Stimulated activated CD4-positive, alpha-beta T cell treated with anti-CD3 and anti-CD28 coated beads, TNF-alpha, amount 100 ng/mL, for 48 hours (primary cell): ENCODE measurements at regions not wholly inside any gene's neighbourhood (a gene's known extent, or its start where the extent isn't known, plus 50 kb on each side); places are given as distances from the start of the nearest gene placed in this dataset.

Source experiments
- DNase-seq, 3 donors: peaks; one replicate each; pipeline ENCODE4 v3.0.0-alpha.2; 2020; ENCODE audit warnings: low read depth in 3 of 3

- DNase-seq = no peak
Measured at GRCh38 chrX:57848857-57849256, 61.4 kb downstream of the ZXDA start.

- DNase-seq = no peak
Measured at GRCh38 chrX:57822818-57823217, 87.4 kb downstream of the ZXDA start.

- DNase-seq = no peak
Measured at GRCh38 chrX:57822398-57822797, 87.9 kb downstream of the ZXDA start.

- DNase-seq = peak in 2 of 3 donors; percentile 6 to 20
Measured at GRCh38 chrX:57821703-57822387, 88.4 kb downstream of the ZXDA start.

- no peak for DNase-seq
Measured at GRCh38 chrX:57817302-57817701, 93.0 kb downstream of the ZXDA start.

GRCh38 chrX:57772637-57773036 is 92.6 kb upstream of the NLRP2B start:
- DNase-seq = no peak

GRCh38 chrX:57771689-57772088 is 91.6 kb upstream of the NLRP2B start:
- no peak for DNase-seq

- DNase-seq = no peak
Measured at GRCh38 chrX:57752866-57753265, 72.8 kb upstream of the NLRP2B start.

GRCh38 chrX:57741107-57741506 is 61.0 kb upstream of the NLRP2B start:
- DNase-seq = no peak

- DNase-seq = no peak
Measured at GRCh38 chrX:57737881-57738280, 57.8 kb upstream of the NLRP2B start.
